Ishikawa (cell line): ENCODE measurements at regions not wholly inside any gene's neighbourhood (a gene's known extent, or its start where the extent isn't known, plus 50 kb on each side); places are given as distances from the start of the nearest gene placed in this dataset.

Experiments used
- CREB1 ChIP-seq: IDR thresholded peaks from 2 replicates; pipeline ENCODE4 v1.6.1; 2012; ENCODE audit warnings: low read depth
- EP300 ChIP-seq: IDR thresholded peaks from 2 replicates; pipeline ENCODE4 v1.6.1; 2012; ENCODE audit warnings: borderline replicate concordance
- NFIC ChIP-seq: IDR thresholded peaks from 2 replicates; pipeline ENCODE4 v1.6.1; 2012
- RAD21 ChIP-seq: IDR thresholded peaks from 2 replicates; pipeline ENCODE4 v1.6.1; 2012; ENCODE audit warnings: low read depth
- TAF1 ChIP-seq: IDR thresholded peaks from 2 replicates; pipeline ENCODE4 v1.6.1; 2012; ENCODE audit warnings: low read depth, mild to moderate bottlenecking
- TEAD4 ChIP-seq: IDR thresholded peaks from 2 replicates; pipeline ENCODE4 v1.6.1; 2012
- YY1 ChIP-seq: IDR thresholded peaks from 2 replicates; pipeline ENCODE4 v1.6.1; 2012; ENCODE audit warnings: low read depth
- ZBTB7A ChIP-seq: IDR thresholded peaks from 2 replicates; pipeline ENCODE4 v1.6.1; 2012; ENCODE audit warnings: low read depth
- TF ChIP-seq, protein P1 (sequence below): IDR thresholded peaks from 2 replicates; pipeline ENCODE4 v1.6.1; 2012
- TF ChIP-seq, protein P2 (sequence below): IDR thresholded peaks from 2 replicates; pipeline ENCODE4 v1.6.1; 2012; ENCODE audit warnings: low read depth, mild to moderate bottlenecking
- TF ChIP-seq, protein P3 (sequence below): IDR thresholded peaks from 2 replicates; pipeline ENCODE4 v1.6.1; 2012

DNA sequence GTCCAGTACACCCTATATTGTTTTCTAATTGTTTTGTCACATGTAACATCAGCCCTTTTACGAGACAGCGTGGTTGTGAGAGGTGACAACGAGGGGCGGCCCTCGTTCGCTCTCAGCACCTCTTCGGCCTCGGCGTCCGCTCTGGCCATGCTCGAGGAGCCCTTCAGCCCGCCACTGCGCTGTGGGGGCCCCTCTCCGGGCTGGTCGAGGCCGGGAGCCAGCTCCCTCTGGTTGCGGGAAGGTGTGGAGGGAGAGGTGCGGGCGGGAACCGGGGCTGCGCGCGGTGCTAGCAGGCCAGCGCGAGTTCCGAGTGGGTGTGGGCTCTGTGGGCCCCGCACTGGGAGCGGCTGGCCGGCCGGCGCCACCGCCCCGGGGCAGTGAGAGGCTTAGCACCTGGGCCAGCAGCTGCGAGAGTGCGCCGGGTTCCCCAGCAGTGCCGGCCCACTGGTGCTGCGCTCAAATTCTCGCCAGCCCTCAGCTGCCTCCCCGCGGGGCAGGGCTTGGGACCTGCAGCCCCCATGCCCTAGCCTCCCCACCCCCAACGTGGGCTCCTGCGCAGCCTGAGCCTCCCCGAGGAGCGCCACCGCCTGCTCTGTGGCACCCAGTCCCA lies 145.0 kb downstream of the PSAT1 start:
- TF ChIP-seq RAD21 (no peak), TEAD4 (no peak), ZBTB7A (no peak), CREB1 (no peak), EP300 (no peak), TAF1 (no peak), YY1 (no peak), NFIC (no peak)
- TF ChIP-seq, protein P1, sequence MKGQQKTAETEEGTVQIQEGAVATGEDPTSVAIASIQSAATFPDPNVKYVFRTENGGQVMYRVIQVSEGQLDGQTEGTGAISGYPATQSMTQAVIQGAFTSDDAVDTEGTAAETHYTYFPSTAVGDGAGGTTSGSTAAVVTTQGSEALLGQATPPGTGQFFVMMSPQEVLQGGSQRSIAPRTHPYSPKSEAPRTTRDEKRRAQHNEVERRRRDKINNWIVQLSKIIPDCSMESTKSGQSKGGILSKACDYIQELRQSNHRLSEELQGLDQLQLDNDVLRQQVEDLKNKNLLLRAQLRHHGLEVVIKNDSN = no peak
- TF ChIP-seq, protein P2, sequence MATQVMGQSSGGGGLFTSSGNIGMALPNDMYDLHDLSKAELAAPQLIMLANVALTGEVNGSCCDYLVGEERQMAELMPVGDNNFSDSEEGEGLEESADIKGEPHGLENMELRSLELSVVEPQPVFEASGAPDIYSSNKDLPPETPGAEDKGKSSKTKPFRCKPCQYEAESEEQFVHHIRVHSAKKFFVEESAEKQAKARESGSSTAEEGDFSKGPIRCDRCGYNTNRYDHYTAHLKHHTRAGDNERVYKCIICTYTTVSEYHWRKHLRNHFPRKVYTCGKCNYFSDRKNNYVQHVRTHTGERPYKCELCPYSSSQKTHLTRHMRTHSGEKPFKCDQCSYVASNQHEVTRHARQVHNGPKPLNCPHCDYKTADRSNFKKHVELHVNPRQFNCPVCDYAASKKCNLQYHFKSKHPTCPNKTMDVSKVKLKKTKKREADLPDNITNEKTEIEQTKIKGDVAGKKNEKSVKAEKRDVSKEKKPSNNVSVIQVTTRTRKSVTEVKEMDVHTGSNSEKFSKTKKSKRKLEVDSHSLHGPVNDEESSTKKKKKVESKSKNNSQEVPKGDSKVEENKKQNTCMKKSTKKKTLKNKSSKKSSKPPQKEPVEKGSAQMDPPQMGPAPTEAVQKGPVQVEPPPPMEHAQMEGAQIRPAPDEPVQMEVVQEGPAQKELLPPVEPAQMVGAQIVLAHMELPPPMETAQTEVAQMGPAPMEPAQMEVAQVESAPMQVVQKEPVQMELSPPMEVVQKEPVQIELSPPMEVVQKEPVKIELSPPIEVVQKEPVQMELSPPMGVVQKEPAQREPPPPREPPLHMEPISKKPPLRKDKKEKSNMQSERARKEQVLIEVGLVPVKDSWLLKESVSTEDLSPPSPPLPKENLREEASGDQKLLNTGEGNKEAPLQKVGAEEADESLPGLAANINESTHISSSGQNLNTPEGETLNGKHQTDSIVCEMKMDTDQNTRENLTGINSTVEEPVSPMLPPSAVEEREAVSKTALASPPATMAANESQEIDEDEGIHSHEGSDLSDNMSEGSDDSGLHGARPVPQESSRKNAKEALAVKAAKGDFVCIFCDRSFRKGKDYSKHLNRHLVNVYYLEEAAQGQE = no peak
- TF ChIP-seq, protein P3, sequence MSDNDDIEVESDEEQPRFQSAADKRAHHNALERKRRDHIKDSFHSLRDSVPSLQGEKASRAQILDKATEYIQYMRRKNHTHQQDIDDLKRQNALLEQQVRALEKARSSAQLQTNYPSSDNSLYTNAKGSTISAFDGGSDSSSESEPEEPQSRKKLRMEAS = no peak
